NOMO-1 (cell line): ENCODE measurements at regions not wholly inside any gene's neighbourhood (a gene's known extent, or its start where the extent isn't known, plus 50 kb on each side); places are given as distances from the start of the nearest gene placed in this dataset.

Experiments
- DNase-seq, 2 experiments: peaks; one replicate each; lab custom pipeline; 2025; ENCODE audit not compliant: unreplicated experiment in 2 of 2; lab: John Stamatoyannopoulos, UW

DNA sequence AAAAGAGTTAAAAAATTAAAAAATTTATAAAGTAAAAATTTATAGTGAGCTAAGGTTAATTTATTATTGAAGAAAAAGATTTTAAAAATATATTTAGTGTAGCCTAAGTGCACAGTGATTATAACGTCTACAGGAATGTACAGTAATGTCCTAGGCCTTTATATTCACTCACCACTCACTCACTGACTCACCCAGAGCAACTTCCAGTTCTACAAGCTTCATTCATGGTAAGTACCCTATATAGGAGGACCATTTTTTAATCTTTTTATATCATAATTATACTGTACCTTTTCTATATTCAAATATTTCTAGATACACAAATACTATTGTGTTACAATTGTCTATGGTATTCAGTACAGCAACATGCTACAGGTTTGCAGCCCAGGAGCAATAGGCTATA is 1623.2 kb downstream of the RPA4 start:
- no peak for DNase-seq

- DNase-seq, result no peak
Measured at GRCh38 chrX:98514032-98514431, 1630.3 kb downstream of the RPA4 start.

DNA sequence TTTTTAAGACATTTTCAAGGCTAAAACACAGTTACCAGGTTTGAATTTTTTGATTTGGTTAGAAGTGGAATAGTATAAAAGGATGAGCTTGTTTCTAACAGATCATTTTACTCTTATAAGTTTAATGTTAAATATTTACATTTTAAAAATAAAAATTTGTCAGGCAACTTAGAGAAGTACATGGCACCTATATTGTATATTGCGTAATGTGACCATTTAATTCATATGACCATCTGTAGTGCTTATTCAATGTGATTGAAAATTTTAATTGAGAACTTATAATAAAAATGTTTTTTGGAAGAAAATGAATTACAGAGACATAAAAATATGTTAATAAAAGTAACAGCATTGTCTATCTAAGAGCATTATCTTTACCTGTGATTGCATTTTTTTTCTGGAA is 1632.4 kb downstream of the RPA4 start:
- no peak for DNase-seq

GRCh38 chrX:98523026-98523425 is 1639.3 kb downstream of the RPA4 start:
- no peak for DNase-seq

DNA sequence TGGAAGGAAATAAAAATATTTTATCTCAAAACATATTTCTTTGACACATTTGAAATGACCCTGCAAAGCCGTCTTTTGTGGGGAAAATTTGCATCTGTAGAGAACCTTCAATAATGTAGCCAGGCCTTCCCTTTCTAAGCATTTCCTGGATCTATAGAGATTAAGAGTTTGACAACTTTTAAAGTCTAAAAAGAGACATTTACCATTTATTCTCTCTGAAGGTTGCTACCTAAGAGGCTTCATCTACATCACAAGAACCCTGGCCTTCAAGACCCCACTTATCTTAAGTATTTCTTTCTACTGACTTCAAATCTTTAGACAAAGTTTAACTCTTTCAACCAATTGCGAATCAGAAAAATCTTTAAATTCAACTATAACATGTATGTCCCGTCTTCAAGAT is 1639.8 kb downstream of the RPA4 start:
- DNase-seq, result no peak

DNA sequence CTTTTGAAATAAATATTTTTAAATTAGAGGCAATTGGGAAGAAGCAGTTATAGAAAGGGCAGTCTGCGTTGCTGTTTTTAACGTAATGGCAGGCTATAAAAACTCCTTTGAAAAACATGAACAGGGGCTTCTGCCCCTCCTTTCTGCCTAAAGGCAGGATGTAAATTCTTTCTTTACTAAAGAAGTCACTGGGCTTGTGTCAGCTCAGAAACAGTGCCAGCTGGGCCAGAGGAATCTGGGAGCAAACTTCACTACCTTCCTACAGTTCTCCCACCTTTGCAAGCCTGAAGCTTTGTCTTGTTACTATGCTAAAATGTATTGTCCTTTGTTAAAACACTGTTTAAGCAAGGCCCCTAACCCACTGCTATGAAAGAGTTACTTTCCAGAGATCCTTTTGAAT is 1664.8 kb downstream of the RPA4 start:
- no peak for DNase-seq

DNA sequence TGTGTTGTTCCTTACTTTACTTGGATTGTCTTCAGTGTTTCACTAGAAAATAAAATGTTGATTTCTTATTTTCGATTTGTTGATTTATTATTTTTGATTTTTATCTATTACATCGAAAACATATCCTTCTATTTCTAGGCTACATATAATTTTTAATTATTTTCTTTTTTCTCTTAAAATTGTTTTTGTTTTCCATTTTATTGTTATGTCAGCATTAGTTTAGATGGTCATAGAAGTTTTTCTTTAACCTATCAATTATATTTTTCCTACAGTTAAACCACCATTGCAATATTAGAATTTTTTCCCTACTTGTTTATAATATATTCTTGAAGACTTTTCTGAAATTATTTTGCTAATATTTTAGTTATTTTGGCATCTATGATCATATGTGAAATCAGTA is 1685.1 kb downstream of the RPA4 start:
- no peak for DNase-seq

- no peak for DNase-seq
Measured at GRCh38 chrX:98605941-98606340, 1722.2 kb downstream of the RPA4 start.

GRCh38 chrX:98607739-98608138 is 1724.0 kb downstream of the RPA4 start:
- no peak for DNase-seq

- no peak for DNase-seq
Measured at GRCh38 chrX:98627645-98628044, 1743.9 kb downstream of the RPA4 start.

- no peak for DNase-seq
Measured at GRCh38 chrX:98637451-98637850, 1753.7 kb downstream of the RPA4 start.

DNA sequence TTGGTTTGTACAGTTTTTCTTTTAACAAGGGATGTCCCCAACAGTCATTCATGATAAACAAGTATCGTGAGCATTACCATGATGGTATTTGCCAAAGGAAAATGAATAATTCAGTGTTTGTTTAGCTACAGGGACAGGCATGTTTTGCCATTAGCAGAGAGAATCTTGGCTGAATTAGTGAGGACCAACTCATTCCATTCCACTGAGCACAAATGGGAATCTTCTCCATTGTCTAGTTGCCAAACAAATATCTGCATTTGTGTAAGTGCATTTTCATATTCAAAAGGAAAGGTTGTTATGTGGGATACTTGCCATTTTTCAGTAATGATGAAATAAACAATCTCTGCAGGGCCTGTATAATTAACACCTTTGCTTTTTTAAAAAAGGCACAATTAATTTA is 1762.6 kb downstream of the RPA4 start:
- DNase-seq, result no peak

GRCh38 chrX:98654565-98654964 is 1755.5 kb downstream of the PCDH19 start:
- no peak for DNase-seq
